SK-N-SH treated with all-trans-retinoic acid at 6 μM for 48 hours (cell line): ENCODE measurements at regions not wholly inside any gene's neighbourhood (a gene's known extent, or its start where the extent isn't known, plus 50 kb on each side); places are given as distances from the start of the nearest gene placed in this dataset.

Experiments used
- ARNTL ChIP-seq: fragments of 450-650 bp; formaldehyde crosslinking; IDR thresholded peaks from 2 replicates; pipeline ENCODE4 v1.5.0; 2020; ENCODE audit warnings: low read depth, mild to moderate bottlenecking, moderate library complexity, borderline replicate concordance
- BACH2 ChIP-seq: fragments of 250-450 bp; sonication (Bioruptor Pico); IDR thresholded peaks from 2 replicates; pipeline ENCODE4 v1.9.0; 2021; ENCODE audit warnings: mild to moderate bottlenecking, borderline replicate concordance
- CSDC2 ChIP-seq: fragments of 250-450 bp; sonication (Bioruptor Pico); IDR thresholded peaks from 2 replicates; pipeline ENCODE4 v1.5.0; 2020; ENCODE audit warnings: mild to moderate bottlenecking, moderate library complexity
- PATZ1 ChIP-seq: fragments of 250-450 bp; sonication (Bioruptor Pico); IDR thresholded peaks from 2 replicates; pipeline ENCODE4 v1.8.0; 2020; ENCODE audit warnings: mild to moderate bottlenecking, moderate library complexity, borderline replicate concordance
- POU6F1 ChIP-seq: fragments of 250-450 bp; sonication (Bioruptor Pico); IDR thresholded peaks from 2 replicates; pipeline ENCODE4 v1.8.0; 2021; ENCODE audit warnings: low read depth, mild to moderate bottlenecking, moderate library complexity, borderline replicate concordance
- RARB ChIP-seq: fragments of 250-450 bp; sonication (Bioruptor Pico); IDR thresholded peaks from 2 replicates; pipeline ENCODE4 v1.8.0; 2021; ENCODE audit warnings: mild to moderate bottlenecking, moderate library complexity
- TOX ChIP-seq: fragments of 250-450 bp; sonication (Bioruptor Pico); IDR thresholded peaks from 2 replicates; pipeline ENCODE4 v1.8.0; 2021; ENCODE audit warnings: mild to moderate bottlenecking, moderate library complexity, borderline replicate concordance
- ZC3H10 ChIP-seq: fragments of 250-450 bp; sonication (Bioruptor Pico); IDR thresholded peaks from 2 replicates; pipeline ENCODE4 v1.5.1; 2021; ENCODE audit warnings: mild to moderate bottlenecking, moderate library complexity
- ZFP3 ChIP-seq: fragments of 250-450 bp; sonication (Bioruptor Pico); IDR thresholded peaks from 2 replicates; pipeline ENCODE4 v1.5.0; 2020; ENCODE audit warnings: mild to moderate bottlenecking, moderate library complexity
- ZFP30 ChIP-seq: fragments of 450-650 bp; formaldehyde crosslinking; IDR thresholded peaks from 2 replicates; pipeline ENCODE4 v1.5.0; 2022; ENCODE audit warnings: mild to moderate bottlenecking, moderate library complexity
- ZNF565 ChIP-seq: fragments of 450-650 bp; formaldehyde crosslinking; conservative IDR thresholded peaks from 2 replicates; pipeline ENCODE4 v1.5.0; 2020; ENCODE audit warnings: low read depth, mild to moderate bottlenecking, moderate library complexity
- ZNF70 ChIP-seq: fragments of 450-650 bp; formaldehyde crosslinking; IDR thresholded peaks from 2 replicates; pipeline ENCODE4 v1.5.0; 2020; ENCODE audit warnings: mild to moderate bottlenecking, moderate library complexity
- ZNF8 ChIP-seq: fragments of 450-650 bp; formaldehyde crosslinking; IDR thresholded peaks from 2 replicates; pipeline ENCODE4 v1.5.0; 2020; ENCODE audit warnings: mild to moderate bottlenecking, moderate library complexity

- TF ChIP-seq ZFP30 (CRISPR knock-in tag) = no peak
- TF ChIP-seq ZNF70 (CRISPR knock-in tag) = no peak
- no peak for TF ChIP-seq PATZ1 (CRISPR knock-in tag)
- no peak for TF ChIP-seq ZNF8
- TF ChIP-seq BACH2 (CRISPR knock-in tag) = no peak
- no peak for TF ChIP-seq ZC3H10
- no peak for TF ChIP-seq CSDC2 (CRISPR knock-in tag)
- TF ChIP-seq POU6F1 (CRISPR knock-in tag) = no peak
- no peak for TF ChIP-seq ZNF565 (CRISPR knock-in tag)
- no peak for TF ChIP-seq TOX (CRISPR knock-in tag)
- TF ChIP-seq ARNTL = no peak
- no peak for TF ChIP-seq RARB (CRISPR knock-in tag)
- TF ChIP-seq ZFP3 (CRISPR knock-in tag) = no peak
Measured at GRCh38 chr14:62592877-62593276, 452.4 kb downstream of the KCNH5 start.
